ENCODE measurements at regions not wholly inside any gene's neighbourhood (a gene's known extent, or its start where the extent isn't known, plus 50 kb on each side); places are given as distances from the start of the nearest gene placed in this dataset.

GRCh38 chr3:5035113-5035512 lies 55.9 kb downstream of the BHLHE40 start:
- TF ChIP-seq CTCF (IDR thresholded peaks at IDR 0.05) (no peak), POLR2A (IDR thresholded peaks at IDR 0.05) (no peak)

Measured in body of pancreas (tissue), 4 donors.